ENCODE measurements at regions not wholly inside any gene's neighbourhood (a gene's known extent, or its start where the extent isn't known, plus 50 kb on each side); places are given as distances from the start of the nearest gene placed in this dataset.

DNA sequence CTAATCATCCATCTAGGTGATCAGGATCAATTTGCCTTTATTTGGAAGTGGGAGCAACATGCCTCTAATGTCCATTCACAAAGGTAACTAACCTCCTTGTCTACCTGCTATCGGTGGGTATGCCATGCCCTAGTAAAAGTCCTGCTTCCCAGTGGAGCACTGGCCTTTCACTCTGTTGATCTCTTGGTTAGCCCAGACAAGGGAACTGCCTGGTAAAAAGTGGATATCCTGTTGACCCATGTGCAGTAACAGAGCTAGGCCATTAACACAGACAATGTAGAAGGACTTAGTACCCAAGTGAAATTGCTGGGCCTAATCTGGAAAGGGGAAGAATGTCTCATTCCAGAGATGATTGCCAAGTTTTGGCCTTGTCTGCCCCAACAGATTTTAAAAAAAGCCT, 171.5 kb upstream of the CSNK1A1L start:
- Histone ChIP-seq H3K27ac (ENCODE audit: low read depth) (no peak overlapping the region), H3K4me1 (ENCODE audit: insufficient read depth) (no peaks in the 10 kb centered on the region), H3K36me3 (ENCODE audit: insufficient read depth) (no peaks in the 10 kb centered on the region), H3K4me3 (ENCODE audit: low read depth, low read length) (no peak overlapping the region)
- WGBS = 93% methylated on average over 1 of the region's 1 CpG
- DNase-seq (ENCODE audit: extremely low spot score) = no peak

DNA sequence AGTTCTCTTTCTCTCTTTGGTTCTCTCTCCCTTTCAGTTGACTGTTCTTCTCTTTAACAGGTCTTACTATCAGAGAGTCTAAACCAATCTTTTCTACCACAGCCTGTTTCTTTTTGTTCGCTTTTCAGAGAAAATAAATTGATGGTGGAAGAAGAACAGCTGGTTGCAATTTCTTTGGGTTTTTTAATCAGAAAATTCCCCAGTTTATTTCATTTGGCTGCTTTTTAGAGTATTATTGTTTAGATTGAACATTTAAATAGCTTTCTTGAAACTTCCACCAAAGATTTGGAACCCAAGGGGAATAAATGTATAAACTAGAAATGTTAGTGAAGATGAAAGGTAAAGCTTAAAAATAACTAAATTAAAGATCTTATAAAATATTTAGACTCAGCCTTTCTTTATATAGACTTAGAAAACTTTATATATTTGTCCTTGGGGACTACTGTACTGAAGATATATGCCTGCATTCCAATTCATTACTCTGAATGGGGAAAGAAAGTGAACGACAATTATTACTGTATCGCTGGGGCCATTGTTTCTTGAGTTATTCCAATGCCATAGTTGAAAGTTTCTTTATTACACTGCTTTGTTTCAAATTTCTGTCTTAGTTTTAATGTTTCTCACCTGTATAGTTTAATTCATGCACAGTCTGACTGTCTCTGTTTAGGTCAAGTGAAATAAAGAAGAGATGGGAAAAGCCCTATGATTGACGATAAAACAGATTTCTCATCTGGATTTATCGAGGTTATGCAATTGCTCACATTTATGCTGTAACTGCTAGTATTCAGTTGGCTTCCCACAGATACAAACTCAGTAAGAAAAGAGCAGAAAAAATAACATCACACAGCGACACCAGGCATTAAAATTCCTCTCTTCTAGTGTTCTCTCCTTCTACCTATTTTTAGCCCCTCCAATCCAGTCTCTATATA, 169.4 kb upstream of the CSNK1A1L start:
- no peak overlapping the region for H3K4me3 ChIP-seq (ENCODE audit: low read depth, low read length)
- no peaks in the 10 kb centered on the region for H3K4me1 ChIP-seq (ENCODE audit: insufficient read depth)
- no peaks in the 10 kb centered on the region for H3K36me3 ChIP-seq (ENCODE audit: insufficient read depth)
- WGBS = 80% methylated on average over 6 of the region's 6 CpGs
- no peak overlapping the region for H3K27ac ChIP-seq (ENCODE audit: low read depth)
- DNase-seq (ENCODE audit: extremely low spot score) = no peak

DNA sequence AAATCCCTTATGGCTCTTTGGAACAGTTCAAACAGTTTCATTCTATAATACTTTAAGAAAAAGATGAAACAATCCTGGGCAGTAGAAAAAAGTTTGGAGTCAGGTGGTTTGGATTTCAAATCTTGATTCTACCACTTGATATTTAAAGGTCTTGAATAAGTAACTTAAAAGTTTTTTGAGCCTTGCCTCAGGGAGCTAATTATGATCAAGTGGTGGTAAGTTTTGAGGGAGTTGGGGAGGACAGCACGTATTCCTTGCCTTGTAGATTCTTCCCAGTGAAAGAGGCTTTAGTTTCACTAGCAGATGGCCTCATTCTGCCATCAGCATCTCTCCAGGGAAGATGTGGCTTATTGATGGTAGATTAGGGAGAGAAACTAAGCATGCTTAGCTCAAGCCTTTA, 168.4 kb upstream of the CSNK1A1L start:
- H3K4me3 ChIP-seq (ENCODE audit: low read depth, low read length) = no peak overlapping the region
- H3K4me1 ChIP-seq (ENCODE audit: insufficient read depth) = no peaks in the 10 kb centered on the region
- 81% methylated on average over 1 of the region's 1 CpG for WGBS
- DNase-seq (ENCODE audit: extremely low spot score) = no peak
- no peak overlapping the region for H3K27ac ChIP-seq (ENCODE audit: low read depth)
- H3K36me3 ChIP-seq (ENCODE audit: insufficient read depth) = no peaks in the 10 kb centered on the region

DNA sequence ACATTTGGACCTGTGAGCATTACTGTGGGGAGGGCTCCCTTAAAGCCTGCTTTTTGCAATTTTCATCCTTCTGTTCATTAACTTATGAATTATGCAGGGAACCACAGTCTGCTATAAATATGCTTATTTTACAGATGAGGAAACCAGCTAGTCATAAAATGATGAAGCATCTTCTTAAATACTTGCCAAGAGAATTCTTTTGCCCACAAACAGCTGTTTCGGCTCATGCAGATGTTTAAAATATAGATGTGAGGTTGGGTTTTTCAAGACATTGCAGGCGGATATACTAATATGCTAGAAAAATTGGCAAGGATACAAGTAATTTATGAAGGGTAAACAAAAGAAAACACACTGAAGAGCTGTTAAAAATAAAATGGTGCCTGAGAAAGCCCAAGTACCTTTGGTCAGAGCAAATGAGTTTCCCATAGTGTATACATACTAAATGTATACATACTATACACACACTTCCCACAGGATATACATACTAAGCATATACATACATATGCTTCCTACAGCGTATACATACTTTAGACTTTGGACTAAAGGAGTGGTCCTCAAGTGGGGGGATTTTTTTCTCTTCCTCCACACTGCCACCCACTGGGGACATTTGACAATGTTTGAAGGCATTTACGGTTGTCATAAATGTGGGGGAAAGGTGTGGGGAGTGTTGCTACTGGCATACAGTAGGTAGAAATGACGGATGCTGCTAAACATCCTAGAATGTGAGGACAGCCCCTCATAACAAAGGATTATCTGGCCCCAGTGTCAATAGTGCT, 164.9 kb upstream of the CSNK1A1L start:
- 87% methylated on average over 5 of the region's 5 CpGs for WGBS
- no peaks in the 10 kb centered on the region for H3K36me3 ChIP-seq (ENCODE audit: insufficient read depth)
- no peaks in the 10 kb centered on the region for H3K4me1 ChIP-seq (ENCODE audit: insufficient read depth)
- no peak overlapping the region for H3K27ac ChIP-seq (ENCODE audit: low read depth)
- H3K4me3 ChIP-seq (ENCODE audit: low read depth, low read length) = no peak overlapping the region
- no peak for DNase-seq (ENCODE audit: extremely low spot score)

DNA sequence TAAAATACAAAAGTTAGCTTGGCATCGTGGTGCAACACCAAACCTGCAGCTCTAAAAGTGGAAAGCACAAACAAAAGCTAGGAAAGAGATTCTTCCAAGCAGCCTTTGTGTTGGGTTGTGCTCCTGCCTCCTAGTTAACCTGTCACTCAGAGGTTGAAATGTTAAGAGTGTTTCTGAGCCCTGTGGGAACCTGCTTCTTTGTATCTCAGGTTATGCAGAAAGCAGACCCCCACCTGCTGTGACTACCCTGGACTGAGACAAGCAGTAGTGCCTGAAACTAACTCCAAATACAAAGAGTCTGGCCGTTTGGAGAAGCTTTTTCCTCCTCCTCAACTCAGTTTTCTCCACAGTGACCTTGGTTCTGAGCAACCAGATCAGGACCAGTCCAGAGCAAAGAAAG, 158.4 kb upstream of the CSNK1A1L start:
- H3K27ac ChIP-seq (ENCODE audit: low read depth) = no peak overlapping the region
- no peaks in the 10 kb centered on the region for H3K4me1 ChIP-seq (ENCODE audit: insufficient read depth)
- 62% methylated on average over 2 of the region's 2 CpGs for WGBS
- no peaks in the 10 kb centered on the region for H3K36me3 ChIP-seq (ENCODE audit: insufficient read depth)
- DNase-seq (ENCODE audit: extremely low spot score) = no peak
- no peak overlapping the region for H3K4me3 ChIP-seq (ENCODE audit: low read depth, low read length)

DNA sequence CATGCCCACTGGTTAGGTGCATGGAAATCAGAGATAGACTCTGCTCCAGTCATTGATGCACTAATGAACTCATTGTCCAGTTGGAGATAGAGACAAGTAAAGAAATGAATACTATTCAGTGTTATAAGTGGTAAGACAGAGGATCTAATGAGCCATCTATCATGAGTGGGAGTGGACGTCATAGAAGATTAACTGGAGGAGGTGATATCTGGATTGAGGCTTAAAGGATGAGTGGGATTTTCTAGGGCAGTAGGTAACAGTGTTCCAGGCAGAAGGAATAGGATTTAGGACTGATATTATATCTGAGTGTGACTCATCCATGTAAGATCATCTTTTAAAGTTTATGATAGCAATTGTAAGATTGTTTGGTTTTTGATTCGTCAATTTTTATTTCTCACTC, 152.2 kb upstream of the CSNK1A1L start:
- no peak for DNase-seq (ENCODE audit: extremely low spot score)
- WGBS = 54% methylated on average over 2 of the region's 2 CpGs
- Histone ChIP-seq H3K27ac (ENCODE audit: low read depth) (no peak overlapping the region), H3K4me3 (ENCODE audit: low read depth, low read length) (no peak overlapping the region), H3K4me1 (ENCODE audit: insufficient read depth) (no peaks in the 10 kb centered on the region), H3K36me3 (ENCODE audit: insufficient read depth) (no peaks in the 10 kb centered on the region)

DNA sequence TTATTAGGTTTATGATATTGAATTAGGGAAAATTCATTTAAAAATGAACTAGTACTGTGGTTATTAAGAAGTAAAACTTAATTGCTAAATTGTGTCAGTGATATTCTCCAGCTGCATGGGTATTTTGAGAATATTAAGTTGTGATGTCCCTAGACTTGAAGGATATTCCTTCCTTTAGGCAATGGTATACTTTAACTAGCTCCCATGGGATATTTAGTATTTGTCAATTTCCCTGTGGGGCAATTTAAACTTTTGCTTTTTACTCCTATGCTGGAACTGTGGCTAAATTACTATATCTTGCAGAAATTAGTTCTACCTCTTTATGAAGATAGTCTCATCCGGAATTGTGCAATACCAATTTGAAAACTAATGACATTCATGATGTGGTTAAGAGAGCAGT, 151.6 kb upstream of the CSNK1A1L start:
- 96% methylated on average over 1 of the region's 1 CpG for WGBS
- H3K27ac ChIP-seq (ENCODE audit: low read depth) = no peak overlapping the region
- no peaks in the 10 kb centered on the region for H3K36me3 ChIP-seq (ENCODE audit: insufficient read depth)
- no peak for DNase-seq (ENCODE audit: extremely low spot score)
- H3K4me1 ChIP-seq (ENCODE audit: insufficient read depth) = no peaks in the 10 kb centered on the region
- no peak overlapping the region for H3K4me3 ChIP-seq (ENCODE audit: low read depth, low read length)

DNA sequence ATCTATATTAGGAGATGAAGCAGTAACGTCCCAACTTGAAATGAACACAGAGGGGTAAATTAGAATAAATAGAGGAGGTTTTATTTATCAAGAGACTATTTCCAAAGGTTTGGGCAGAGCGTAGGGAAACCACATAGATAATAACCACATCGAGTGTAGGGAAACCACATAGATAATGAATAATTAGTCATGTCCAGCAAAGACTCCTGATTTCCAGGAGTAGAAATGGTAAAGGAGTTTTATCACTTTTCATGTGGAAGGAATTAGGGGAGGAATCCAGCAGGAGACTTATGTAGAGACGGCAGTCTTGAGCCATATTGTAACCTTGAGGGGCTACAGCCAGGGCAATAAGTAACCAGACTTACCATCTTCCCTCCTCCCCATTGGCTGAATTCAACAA, 136.3 kb upstream of the CSNK1A1L start:
- DNase-seq (ENCODE audit: extremely low spot score) = no peak
- WGBS = 90% methylated on average over 4 of the region's 4 CpGs
- no peaks in the 10 kb centered on the region for H3K36me3 ChIP-seq (ENCODE audit: insufficient read depth)
- no peak overlapping the region for H3K27ac ChIP-seq (ENCODE audit: low read depth)
- no peak overlapping the region for H3K4me3 ChIP-seq (ENCODE audit: low read depth, low read length)
- no peaks in the 10 kb centered on the region for H3K4me1 ChIP-seq (ENCODE audit: insufficient read depth)

DNA sequence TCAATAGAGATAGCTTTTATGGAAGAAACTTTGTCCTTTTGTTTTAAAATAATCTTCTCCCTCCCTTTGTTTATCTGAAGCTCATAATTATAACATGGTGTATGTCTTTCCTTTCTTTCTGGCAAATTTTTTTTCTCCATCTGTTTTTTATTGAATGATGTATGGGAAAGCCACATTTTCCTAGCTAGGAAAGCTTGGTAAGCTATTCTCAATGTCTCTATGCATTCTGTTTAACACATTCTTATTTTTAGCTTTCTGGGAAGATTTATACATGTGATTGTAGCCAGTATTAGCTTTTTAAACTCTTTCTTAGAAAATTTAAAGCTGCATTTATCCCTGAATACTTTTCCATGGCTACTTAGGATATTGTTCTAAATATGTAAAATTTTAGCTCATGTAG, 124.9 kb upstream of the CSNK1A1L start:
- Histone ChIP-seq H3K4me1 (ENCODE audit: insufficient read depth) (no peaks in the 10 kb centered on the region), H3K36me3 (ENCODE audit: insufficient read depth) (no peaks in the 10 kb centered on the region), H3K27ac (ENCODE audit: low read depth) (no peak overlapping the region), H3K4me3 (ENCODE audit: low read depth, low read length) (no peak overlapping the region)
- no peak for DNase-seq (ENCODE audit: extremely low spot score)

DNA sequence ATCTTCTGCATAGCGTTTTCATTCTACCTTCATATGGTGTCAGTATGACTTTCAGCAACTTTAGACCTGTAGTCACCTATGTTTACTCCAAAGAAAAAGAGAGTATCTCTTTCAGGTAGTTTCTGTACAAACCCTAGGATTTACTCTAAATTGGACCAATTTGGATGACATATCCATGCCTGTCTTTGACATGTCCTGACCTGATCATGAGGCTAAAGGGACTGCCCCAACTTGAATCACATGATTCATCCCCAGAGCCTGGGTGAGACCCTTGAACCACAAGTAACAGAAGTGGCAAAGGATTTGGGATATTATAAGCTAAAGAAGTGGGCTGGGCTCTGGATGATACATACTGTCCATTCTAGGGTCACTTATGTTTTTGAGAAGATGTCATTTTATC, 124.5 kb upstream of the CSNK1A1L start:
- Histone ChIP-seq H3K27ac (ENCODE audit: low read depth) (no peak overlapping the region), H3K4me3 (ENCODE audit: low read depth, low read length) (no peak overlapping the region), H3K36me3 (ENCODE audit: insufficient read depth) (no peaks in the 10 kb centered on the region), H3K4me1 (ENCODE audit: insufficient read depth) (no peaks in the 10 kb centered on the region)
- DNase-seq (ENCODE audit: extremely low spot score) = no peak
- WGBS = 1% methylated on average over 1 of the region's 1 CpG

DNA sequence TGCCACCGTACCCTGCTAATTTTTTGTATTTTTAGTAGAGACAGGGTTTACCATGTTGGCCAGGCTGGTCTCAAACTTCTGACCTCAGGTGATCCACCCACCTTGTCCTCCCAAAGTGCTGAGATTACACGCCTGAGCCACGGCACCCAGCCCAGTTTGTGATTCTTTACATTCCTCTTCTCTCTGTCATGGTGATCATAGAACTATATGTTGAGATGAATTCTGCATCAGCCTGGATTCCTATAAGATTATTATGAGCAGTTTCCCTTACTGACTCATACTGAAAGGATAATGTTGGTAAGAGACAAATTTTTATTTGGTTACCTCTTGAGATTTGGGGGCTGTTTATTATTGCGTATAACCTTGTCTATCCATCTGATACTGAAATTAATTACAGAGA, 121.5 kb upstream of the CSNK1A1L start:
- no peaks in the 10 kb centered on the region for H3K4me1 ChIP-seq (ENCODE audit: insufficient read depth)
- no peak for DNase-seq (ENCODE audit: extremely low spot score)
- WGBS = 96% methylated on average over 4 of the region's 4 CpGs
- H3K27ac ChIP-seq (ENCODE audit: low read depth) = no peak overlapping the region
- H3K4me3 ChIP-seq (ENCODE audit: low read depth, low read length) = no peak overlapping the region
- no peaks in the 10 kb centered on the region for H3K36me3 ChIP-seq (ENCODE audit: insufficient read depth)

DNA sequence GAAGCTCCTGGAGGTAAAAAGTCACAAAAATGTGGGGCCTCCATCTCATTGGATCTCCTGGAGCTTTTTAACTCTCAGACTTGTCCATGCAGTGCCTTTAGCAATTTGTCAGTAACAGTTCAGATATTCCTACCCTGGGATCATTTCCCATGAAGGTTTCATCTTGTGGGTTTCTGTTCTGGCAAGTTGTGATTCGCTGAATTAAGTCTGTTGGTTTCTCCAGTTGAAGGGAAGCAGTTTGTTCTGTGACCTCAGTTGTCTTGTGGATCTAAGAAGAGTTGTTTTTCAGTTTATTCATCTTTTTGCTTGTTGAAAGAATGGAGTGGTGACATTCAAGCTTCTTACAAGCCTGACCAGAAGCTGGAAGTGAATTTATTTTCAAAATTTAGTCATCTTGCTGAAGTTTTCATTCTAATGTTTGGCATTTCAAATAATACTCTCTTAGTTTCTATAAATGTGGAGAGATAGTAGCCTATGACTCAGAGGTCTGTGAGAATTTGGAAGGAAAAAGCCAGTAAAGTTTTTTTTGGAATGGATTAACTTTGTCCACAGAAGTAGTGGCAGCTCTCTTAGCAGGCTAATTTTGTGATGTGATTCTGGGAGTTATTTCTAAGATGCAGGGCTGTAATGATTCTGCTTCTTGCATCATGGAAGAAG, 120.1 kb upstream of the CSNK1A1L start:
- no peak overlapping the region for H3K27ac ChIP-seq (ENCODE audit: low read depth)
- no peak for DNase-seq (ENCODE audit: extremely low spot score)
- no peaks in the 10 kb centered on the region for H3K36me3 ChIP-seq (ENCODE audit: insufficient read depth)
- no peak overlapping the region for H3K4me3 ChIP-seq (ENCODE audit: low read depth, low read length)
- WGBS = 63% methylated on average over 1 of the region's 1 CpG
- H3K4me1 ChIP-seq (ENCODE audit: insufficient read depth) = no peaks in the 10 kb centered on the region

DNA sequence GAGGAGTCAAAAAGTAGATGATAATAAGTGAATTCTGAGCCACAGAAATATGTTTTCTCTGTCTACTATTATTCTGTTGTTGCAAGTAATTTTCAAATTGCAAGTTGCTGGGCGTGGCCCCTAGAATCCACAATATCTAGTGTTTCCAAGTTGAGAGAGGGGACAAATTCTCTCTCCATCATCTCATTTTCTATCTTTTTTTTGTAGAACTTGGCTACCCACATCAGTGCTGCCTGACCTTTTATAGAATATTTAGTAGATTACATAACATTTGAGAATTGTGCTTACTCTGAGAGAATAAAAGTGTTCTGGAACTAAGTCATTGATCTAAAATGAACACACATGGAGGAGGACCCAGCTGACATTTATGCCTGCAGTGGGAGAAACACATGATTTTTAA, 110.9 kb upstream of the CSNK1A1L start:
- 81% methylated on average over 1 of the region's 1 CpG for WGBS
- no peaks in the 10 kb centered on the region for H3K36me3 ChIP-seq (ENCODE audit: insufficient read depth)
- no peaks in the 10 kb centered on the region for H3K4me1 ChIP-seq (ENCODE audit: insufficient read depth)
- no peak overlapping the region for H3K27ac ChIP-seq (ENCODE audit: low read depth)
- DNase-seq (ENCODE audit: extremely low spot score) = no peak
- H3K4me3 ChIP-seq (ENCODE audit: low read depth, low read length) = no peak overlapping the region

DNA sequence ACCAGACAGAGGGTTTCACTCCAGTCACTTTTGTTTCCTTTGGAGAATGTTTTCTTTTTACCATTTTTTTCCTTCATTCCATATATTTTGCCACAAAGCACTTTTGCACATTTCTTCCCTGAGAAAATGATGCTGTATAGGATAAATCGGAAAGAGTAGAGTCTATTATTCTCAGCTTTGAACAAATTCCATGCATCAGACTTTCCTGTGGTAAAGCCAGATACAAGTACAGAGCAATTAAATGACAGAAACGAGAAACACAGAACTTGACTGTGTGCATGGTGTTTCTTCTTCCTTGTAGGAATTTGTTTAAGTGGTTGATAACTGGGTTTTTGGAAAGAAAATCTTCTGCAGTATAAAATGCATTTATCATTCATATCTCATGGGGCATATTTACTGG, 107.4 kb upstream of the CSNK1A1L start:
- H3K4me1 ChIP-seq (ENCODE audit: insufficient read depth) = no peaks in the 10 kb centered on the region
- no peaks in the 10 kb centered on the region for H3K36me3 ChIP-seq (ENCODE audit: insufficient read depth)
- no peak overlapping the region for H3K27ac ChIP-seq (ENCODE audit: low read depth)
- WGBS = 76% methylated on average over 2 of the region's 2 CpGs
- no peak overlapping the region for H3K4me3 ChIP-seq (ENCODE audit: low read depth, low read length)
- no peak for DNase-seq (ENCODE audit: extremely low spot score)
